ENCODE measurements at regions not wholly inside any gene's neighbourhood (a gene's known extent, or its start where the extent isn't known, plus 50 kb on each side); places are given as distances from the start of the nearest gene placed in this dataset.

DNA sequence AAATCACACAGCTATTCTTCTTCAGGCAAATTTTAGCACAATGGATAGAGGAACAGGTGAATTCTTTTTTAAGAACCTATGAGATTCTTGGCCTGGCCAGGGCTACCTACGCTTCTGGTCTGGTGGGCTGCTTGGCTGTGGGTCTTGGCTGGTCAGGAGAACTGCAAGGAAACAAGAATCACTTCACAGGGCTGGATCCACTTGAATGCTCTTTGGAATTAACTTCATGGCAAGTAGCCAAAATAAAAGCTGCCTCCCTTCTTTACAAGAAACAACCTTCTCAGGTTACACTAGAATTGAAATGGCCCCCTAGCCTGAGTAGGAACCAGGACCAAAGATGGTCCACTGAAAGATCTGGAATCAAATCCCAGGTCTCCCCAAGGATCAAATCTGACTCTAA lies 519.1 kb downstream of the IQCM start:
- no peak for DNase-seq

GRCh38 chr4:149296084-149296483 lies 519.6 kb downstream of the IQCM start:
- no peak for DNase-seq

GRCh38 chr4:149294601-149295000 lies 521.0 kb downstream of the IQCM start:
- DNase-seq: no peak

GRCh38 chr4:149293046-149293649 lies 522.5 kb downstream of the IQCM start:
- no peak for DNase-seq

GRCh38 chr4:149292425-149293007 lies 523.1 kb downstream of the IQCM start:
- no peak for DNase-seq

- no peak for DNase-seq
Observed at GRCh38 chr4:149291463-149291862, 524.2 kb downstream of the IQCM start.

DNA sequence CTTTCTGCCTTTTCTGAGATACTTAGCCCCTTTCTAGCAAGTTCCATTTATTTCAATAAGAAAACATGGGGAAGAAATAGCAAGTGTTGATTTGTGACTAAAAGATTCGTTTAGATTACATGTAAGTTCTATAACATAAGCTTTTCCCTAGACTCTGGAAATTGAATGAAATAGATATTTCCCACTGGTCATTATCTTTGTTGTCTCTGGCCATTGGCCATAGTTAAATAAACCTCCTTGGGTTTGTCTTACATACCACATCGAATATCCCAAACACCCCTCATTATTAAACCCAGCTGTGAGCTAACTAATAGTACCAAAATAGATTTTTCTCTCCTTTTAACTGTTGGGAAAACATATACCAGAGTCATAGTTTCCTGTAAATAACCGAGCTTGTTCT lies 534.8 kb downstream of the IQCM start:
- DNase-seq: no peak

DNA sequence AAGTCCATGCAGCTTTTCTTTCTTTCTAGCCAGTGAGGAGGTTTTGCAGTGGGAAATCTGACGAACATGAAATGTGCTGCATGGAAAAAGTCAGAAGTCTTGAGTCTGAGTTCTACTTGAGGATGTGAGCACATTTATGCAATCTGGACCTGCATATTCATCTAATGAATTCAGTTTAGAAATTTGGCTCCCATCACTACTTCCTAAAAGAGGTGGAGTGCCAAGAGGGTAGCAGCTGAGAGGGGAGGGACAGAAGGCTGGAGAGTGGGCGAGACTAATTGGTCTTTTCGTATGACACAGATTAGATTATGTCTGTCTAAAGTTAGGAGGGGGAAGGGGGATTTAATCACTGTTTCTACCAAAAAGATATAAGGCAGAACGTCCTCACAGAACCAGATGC lies 535.9 kb downstream of the IQCM start:
- no peak for DNase-seq

- DNase-seq: no peak
Observed at GRCh38 chr4:149279331-149279730, 536.3 kb downstream of the IQCM start.

DNA sequence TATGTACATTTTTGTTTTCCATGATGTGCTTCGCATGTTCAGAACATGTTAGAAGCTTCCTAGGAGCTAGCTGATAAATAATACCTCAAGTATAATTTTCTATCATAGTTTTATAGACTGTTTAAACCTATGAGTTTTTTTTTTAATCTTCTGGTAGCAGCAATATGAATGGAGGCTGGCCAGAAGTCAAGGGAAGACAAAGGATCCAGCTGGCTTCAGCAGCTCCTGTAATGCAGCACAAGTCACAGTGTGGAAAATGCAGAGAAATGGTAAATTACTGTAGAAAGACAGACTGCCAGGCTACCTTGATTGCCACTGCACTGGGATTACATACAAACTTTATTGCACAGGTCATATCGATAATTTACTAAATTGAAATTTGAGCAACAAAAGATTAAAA lies 537.9 kb downstream of the IQCM start:
- no peak for DNase-seq

DNA sequence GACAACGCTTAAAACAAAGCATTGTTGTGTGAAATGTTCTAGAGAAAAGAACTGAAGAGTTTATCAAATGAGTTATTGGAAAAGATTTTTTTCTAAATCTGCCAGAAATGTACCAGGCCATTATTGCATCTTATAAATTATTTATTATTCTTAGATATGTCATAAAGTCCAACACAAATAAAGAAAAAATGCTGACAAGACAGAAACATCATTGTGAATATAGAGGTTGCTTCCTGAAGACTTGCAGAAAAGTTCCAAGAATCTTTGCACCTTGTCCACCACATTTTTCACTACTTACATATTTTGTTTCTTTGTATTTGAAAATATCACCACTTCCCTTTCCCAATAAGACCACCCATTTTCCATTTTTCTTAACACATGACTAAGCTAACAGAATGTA lies 545.8 kb downstream of the IQCM start:
- no peak for DNase-seq

DNA sequence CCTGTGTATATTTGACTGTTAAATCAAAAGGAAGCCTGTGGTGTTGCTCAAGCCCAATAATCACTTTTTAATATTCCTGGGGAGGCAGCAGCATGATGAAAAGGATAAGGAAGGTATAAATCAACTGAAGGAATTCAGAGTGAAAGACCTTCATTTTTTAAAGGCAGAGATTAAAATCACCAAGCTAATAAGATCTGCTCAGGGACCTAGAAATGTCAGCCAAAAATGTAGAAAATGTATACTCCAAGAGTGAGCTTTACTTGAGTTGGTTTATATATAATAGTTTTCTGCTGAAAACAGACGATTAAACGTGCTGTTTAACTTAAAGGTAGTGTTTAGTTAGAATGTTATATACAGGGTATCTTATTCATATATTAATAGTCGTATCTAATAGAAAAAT lies 549.3 kb downstream of the IQCM start:
- DNase-seq: no peak

DNA sequence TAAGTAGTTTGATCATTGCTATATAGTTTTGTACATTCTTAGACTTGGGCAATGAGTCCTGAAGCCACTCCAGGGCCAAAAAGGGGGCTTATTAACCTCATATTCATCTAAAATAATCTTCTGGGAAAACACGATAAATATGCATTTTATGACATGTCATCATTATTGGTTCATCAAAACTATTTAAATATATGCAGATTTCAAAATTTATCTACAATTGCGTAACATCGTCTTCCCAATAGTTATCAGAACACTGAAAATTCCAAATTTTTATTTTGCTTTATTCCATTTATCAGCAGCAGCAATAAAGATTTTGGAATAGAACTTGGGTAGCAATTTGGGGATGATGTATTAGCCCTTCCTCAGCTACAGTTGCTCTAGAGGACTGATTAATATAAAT lies 550.0 kb downstream of the IQCM start:
- no peak for DNase-seq

GRCh38 chr4:149264093-149264733 lies 551.4 kb downstream of the IQCM start:
- no peak for DNase-seq

- no peak for DNase-seq
Observed at GRCh38 chr4:149248191-149248764, 567.4 kb downstream of the IQCM start.

GRCh38 chr4:149247164-149247563 lies 568.5 kb downstream of the IQCM start:
- no peak for DNase-seq

GRCh38 chr4:149245333-149245732 lies 570.3 kb downstream of the IQCM start:
- no peak for DNase-seq

GRCh38 chr4:149238097-149238496 lies 577.5 kb downstream of the IQCM start:
- DNase-seq: no peak

- DNase-seq: no peak
Observed at GRCh38 chr4:149234798-149235197, 580.8 kb downstream of the IQCM start.

DNA sequence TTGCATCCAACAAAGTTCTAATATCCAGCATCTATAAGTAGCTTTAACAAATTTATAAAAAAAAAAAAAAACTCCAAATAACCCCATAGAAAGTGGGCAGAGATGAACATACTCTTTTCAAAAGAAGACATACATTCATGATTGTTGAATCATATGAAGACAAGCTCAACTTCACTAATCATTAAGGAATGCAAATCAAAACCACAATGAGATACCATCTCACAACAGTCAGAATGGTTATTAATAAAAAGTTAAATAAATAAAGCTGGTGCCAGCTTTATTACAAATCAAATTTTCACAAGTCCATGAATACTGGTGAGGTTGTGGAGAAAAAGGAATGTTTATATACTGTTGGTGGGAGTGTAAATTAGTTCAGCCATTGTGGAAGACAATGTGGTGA lies 592.0 kb downstream of the IQCM start:
- no peak for DNase-seq

DNA sequence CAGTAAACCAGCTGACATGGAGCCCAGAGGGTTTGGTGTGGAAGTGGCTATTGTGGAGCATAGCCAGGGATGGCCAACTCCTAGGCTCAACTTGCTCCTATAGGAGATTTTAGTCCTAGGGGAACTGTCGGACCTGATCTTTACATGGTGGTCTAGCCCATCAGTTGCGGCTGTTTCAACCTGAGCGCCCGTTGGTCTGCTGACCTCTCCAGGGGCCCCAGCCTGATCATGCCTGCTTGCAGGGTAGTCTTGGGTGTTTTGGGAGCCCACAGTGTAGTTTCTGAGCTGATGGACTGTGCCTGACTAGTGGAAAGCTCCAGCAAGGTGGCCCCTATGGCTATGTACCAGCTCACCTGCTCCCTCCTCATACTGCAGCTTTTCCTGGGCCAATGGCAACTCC lies 597.0 kb downstream of the IQCM start:
- no peak for DNase-seq

DNA sequence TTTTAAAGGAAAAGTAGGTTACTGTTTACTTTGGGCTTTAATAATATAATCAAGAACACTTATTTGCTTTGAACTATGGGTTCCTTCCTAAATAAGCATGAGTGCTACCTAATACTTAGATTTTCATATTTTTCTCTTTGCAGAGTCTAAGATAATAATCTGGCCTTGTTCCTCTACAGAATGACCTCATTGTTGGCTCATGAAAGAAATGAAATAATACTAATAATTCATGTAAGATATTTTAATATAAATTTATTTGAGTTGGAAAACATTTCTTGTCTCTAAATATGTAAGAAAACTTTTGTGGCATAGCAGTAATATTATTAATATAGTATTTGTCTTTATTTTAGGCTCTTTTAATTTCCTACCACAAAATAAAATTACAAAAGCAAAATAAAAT lies 601.3 kb downstream of the IQCM start:
- DNase-seq: no peak

GRCh38 chr4:149211876-149212275 lies 603.8 kb downstream of the IQCM start:
- no peak for DNase-seq

GRCh38 chr4:149203256-149204001 lies 612.2 kb downstream of the IQCM start:
- DNase-seq: no peak

All from GF-D8 (cell line).